Colonic mucosa (tissue), 4 donors: ENCODE measurements at regions not wholly inside any gene's neighbourhood (a gene's known extent, or its start where the extent isn't known, plus 50 kb on each side); places are given as distances from the start of the nearest gene placed in this dataset.
"Not testable (repeated sequence)": the region's sequence is repeated elsewhere in the genome, so short reads cannot be mapped to it uniquely, and the experiment has no call there.

Experiments
- DNase-seq: peaks from one replicate; pipeline ENCODE4 v3.0.0-alpha.2; 2020
- H3K27ac ChIP-seq: fragments of 200-600 bp; one replicate; pipeline ENCODE4 v1.8.0; 2021
- H3K27me3 ChIP-seq: fragments of 200-600 bp; one replicate; pipeline ENCODE4 v1.8.0; 2021
- H3K36me3 ChIP-seq: fragments of 200-600 bp; one replicate; pipeline ENCODE4 v1.8.0; 2021
- H3K4me1 ChIP-seq: fragments of 200-600 bp; one replicate; pipeline ENCODE4 v1.8.0; 2021; ENCODE audit warnings: mild to moderate bottlenecking
- H3K4me3 ChIP-seq: fragments of 200-600 bp; one replicate; pipeline ENCODE4 v1.8.0; 2021
- H3K9ac ChIP-seq, 2 donors: one replicate each; pipeline ENCODE4 v1.7.0; 2013; ENCODE audit warnings: control low read depth in 2 of 2, low read depth in 2 of 2, low read length in 2 of 2
- H3K9me3 ChIP-seq: fragments of 200-600 bp; one replicate; pipeline ENCODE4 v1.8.0; 2021
- CTCF ChIP-seq: fragments of 200-600 bp; IDR thresholded peaks from one replicate; pipeline ENCODE4 v1.8.0; 2022; ENCODE audit warnings: antibody characterized with exemption, mild to moderate bottlenecking
- intact Hi-C: fragments of 100-400 bp; cut with DNase I; formaldehyde crosslinking; loops from one replicate; pipeline ENCODE4 v1.14.1; 2022
- donor health status: healthy.
- donor health status: DM: no; HTN: no; CAD: no.
- donor health status: DM: no; HTN: no; CAD: no.

- intact Hi-C loops: no loop called here
- H3K9me3 ChIP-seq: no peaks in the 10 kb centered on the region
- no peak overlapping the region for H3K4me3 ChIP-seq
- no peak overlapping the region for H3K9ac ChIP-seq
- no peak overlapping the region for H3K27ac ChIP-seq
- no peaks in the 10 kb centered on the region for H3K27me3 ChIP-seq
- DNase-seq: no peak
- H3K4me1 ChIP-seq: no peaks in the 10 kb centered on the region
- no peaks in the 10 kb centered on the region for H3K36me3 ChIP-seq
- no peak for TF ChIP-seq CTCF
Observed at GRCh38 chr3:137191951-137192350, 234.2 kb downstream of the IL20RB start.

GRCh38 chr3:137194301-137194700 lies 236.5 kb downstream of the IL20RB start:
- H3K9ac ChIP-seq: no peak overlapping the region
- H3K36me3 ChIP-seq: no peaks in the 10 kb centered on the region
- no peaks in the 10 kb centered on the region for H3K9me3 ChIP-seq
- no peak overlapping the region for H3K4me3 ChIP-seq
- TF ChIP-seq CTCF: no peak
- H3K4me1 ChIP-seq: no peaks in the 10 kb centered on the region
- H3K27ac ChIP-seq: no peak overlapping the region
- no peak for DNase-seq
- H3K27me3 ChIP-seq: no peaks in the 10 kb centered on the region
- intact Hi-C loops: no loop called here

GRCh38 chr3:137198374-137198773 lies 240.6 kb downstream of the IL20RB start:
- H3K36me3 ChIP-seq, DNase-seq, H3K4me1 ChIP-seq, H3K27me3 ChIP-seq, H3K9me3 ChIP-seq, H3K4me3 ChIP-seq, H3K9ac ChIP-seq, H3K27ac ChIP-seq, intact Hi-C loops: not testable (repeated sequence)

- H3K27ac ChIP-seq: no peak overlapping the region
- intact Hi-C loops: no loop called here
- H3K36me3 ChIP-seq: no peaks in the 10 kb centered on the region
- no peak for TF ChIP-seq CTCF
- H3K4me1 ChIP-seq: no peaks in the 10 kb centered on the region
- H3K4me3 ChIP-seq: no peak overlapping the region
- no peak for DNase-seq
- no peaks in the 10 kb centered on the region for H3K27me3 ChIP-seq
- H3K9me3 ChIP-seq: no peaks in the 10 kb centered on the region
- H3K9ac ChIP-seq: no peak overlapping the region
Observed at GRCh38 chr3:137199678-137200077, 241.9 kb downstream of the IL20RB start.

- no peak for DNase-seq
- Histone ChIP-seq H3K4me1 (no peaks in the 10 kb centered on the region), H3K9ac (no peak overlapping the region), H3K4me3 (no peak overlapping the region), H3K27ac (no peak overlapping the region), H3K36me3 (no peaks in the 10 kb centered on the region), H3K27me3 (no peaks in the 10 kb centered on the region), H3K9me3 (no peaks in the 10 kb centered on the region)
- no peak for TF ChIP-seq CTCF
- intact Hi-C loops: no loop called here
Observed at GRCh38 chr3:137201066-137201465, 243.3 kb downstream of the IL20RB start.

GRCh38 chr3:137202941-137203340 lies 245.2 kb downstream of the IL20RB start:
- intact Hi-C loops: no loop called here
- no peaks in the 10 kb centered on the region for H3K27me3 ChIP-seq
- DNase-seq: no peak
- H3K27ac ChIP-seq: no peak overlapping the region
- H3K9ac ChIP-seq: no peak overlapping the region
- TF ChIP-seq CTCF: no peak
- no peak overlapping the region for H3K4me3 ChIP-seq
- no peaks in the 10 kb centered on the region for H3K36me3 ChIP-seq
- no peaks in the 10 kb centered on the region for H3K4me1 ChIP-seq
- H3K9me3 ChIP-seq: no peaks in the 10 kb centered on the region
